ENCODE measurements at regions not wholly inside any gene's neighbourhood (a gene's known extent, or its start where the extent isn't known, plus 50 kb on each side); places are given as distances from the start of the nearest gene placed in this dataset.
"Not testable (repeated sequence)": the region's sequence is repeated elsewhere in the genome, so short reads cannot be mapped to it uniquely, and the experiment has no call there.

DNA sequence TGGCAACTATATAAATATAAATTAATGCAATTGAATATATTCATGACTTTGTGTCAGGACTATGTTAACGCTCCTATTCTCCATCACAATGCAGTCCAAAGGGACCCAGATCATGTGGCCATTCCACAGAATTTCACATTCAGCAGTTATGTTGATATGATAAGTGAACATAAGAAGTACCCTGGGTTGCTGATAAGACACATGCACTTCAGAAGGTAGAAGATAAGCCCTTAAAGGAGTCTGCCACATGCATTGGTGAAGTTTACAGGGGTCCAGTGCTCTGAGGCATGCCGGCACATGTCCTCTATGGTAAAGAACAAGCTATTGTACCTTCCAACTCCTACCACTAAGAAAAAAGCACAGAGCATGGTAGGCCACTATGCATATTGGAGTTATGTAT is 76.4 kb downstream of the PHAX start:
- DNase-seq (ENCODE audit: low read depth in 2 of 2), result no peak

DNA sequence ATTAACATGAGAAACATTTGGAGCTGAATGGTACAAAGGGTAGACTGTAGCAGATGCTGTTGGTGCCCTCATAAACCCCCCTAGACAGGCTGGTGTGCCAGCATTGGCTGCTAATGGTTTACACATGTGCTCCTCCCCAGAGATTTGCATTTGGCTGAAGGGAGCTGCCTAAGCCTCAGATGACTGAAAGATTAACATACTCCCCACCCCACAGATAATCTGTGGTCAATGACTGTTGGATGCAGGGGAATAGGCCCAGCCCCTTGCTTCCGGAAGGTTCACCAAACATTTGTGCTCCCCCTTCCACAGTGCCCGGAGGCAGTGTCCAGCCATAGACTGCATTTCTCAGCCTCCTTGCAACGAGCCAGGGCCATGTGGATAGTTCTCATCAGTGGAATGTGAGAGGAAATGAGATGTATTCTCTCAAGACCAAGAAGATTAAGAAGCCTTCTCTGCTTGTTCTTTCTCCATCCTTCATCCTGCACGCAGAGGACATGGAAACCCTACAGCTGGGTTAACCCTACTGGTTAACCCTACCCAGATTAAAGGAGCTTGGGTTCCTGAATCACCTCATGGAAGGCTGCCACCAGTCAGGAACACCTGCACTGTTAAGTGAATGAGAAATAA is 79.6 kb downstream of the PHAX start:
- no peak for DNase-seq (ENCODE audit: low read depth in 2 of 2)

DNA sequence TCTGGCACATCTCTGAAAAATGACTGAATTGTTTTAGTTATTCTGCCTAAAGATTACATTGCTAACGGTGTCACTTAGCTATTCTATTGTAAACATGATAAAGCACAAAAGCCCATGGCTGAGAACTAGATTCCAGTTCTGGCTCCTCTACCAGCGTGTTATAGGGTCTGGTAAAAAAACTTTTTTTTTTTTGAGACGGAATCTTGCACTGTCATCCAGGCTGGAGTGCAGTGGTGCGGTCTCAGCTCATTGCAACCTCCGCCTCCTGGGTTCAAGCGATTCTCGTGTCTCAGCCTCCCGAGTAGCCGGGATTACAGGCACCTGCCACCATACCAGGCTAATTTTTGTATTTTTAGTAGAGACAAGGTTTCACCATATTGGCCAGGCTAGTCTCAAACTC is 80.6 kb downstream of the PHAX start:
- DNase-seq (ENCODE audit: low read depth in 2 of 2), result not testable (repeated sequence)

DNA sequence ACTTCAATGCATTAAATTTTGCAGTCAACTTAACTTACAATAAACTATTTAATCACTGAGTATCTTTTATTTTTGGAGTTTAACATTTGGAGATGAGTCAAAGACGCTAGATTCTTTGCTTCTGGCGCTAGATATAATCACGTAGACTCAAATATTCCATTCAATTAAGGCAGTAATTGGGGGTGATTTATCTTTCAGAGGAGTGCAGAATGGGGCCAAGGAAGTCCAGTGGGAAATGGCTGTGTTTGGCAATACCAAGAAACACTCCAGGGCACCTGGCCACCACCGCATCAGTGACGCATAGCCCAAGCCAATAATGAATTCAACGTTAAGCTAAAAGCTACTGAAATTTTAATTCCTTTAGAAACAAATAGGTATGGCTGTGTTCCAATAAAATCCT is 81.2 kb downstream of the PHAX start:
- DNase-seq (ENCODE audit: low read depth in 2 of 2), result no peak

DNA sequence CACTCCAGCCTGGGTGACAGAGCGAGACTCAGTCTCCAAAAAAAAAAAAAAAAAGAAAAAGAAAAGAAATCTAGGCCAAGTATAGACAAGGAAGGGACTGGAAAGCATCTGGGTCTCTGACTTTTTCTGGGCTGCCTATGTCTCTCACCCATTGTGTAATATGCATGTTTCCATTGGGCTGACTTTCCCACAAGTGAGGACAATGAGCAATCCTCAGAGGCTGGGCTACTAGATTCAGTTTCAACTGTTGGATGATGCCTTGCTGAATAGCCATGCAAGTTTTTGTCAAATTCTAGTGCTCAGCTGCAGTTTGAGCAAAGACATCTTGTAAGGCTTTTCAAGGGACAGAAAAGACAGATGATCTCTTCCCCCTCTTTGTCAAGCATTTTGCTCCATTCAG is 82.1 kb downstream of the PHAX start:
- DNase-seq (ENCODE audit: low read depth in 2 of 2), result no peak

DNA sequence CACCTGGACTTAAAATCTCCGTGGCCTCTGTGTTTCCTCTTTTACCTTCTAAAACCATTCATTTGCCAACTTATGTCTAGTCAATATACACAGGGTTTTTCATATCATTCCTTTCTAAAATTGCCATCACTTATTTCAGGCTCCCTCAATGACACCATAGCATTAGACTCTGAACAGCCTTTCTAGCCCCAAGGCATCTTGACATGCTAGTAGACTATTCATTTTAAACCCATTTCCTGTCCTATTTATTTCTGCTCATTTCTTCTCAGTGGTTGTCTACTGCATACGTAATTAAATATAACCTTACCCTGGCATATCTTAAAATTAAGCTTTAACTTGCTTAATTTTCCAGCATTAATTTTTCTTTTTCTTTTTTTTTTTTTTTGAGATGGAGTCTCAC is 83.2 kb downstream of the PHAX start:
- no peak for DNase-seq (ENCODE audit: low read depth in 2 of 2)

DNA sequence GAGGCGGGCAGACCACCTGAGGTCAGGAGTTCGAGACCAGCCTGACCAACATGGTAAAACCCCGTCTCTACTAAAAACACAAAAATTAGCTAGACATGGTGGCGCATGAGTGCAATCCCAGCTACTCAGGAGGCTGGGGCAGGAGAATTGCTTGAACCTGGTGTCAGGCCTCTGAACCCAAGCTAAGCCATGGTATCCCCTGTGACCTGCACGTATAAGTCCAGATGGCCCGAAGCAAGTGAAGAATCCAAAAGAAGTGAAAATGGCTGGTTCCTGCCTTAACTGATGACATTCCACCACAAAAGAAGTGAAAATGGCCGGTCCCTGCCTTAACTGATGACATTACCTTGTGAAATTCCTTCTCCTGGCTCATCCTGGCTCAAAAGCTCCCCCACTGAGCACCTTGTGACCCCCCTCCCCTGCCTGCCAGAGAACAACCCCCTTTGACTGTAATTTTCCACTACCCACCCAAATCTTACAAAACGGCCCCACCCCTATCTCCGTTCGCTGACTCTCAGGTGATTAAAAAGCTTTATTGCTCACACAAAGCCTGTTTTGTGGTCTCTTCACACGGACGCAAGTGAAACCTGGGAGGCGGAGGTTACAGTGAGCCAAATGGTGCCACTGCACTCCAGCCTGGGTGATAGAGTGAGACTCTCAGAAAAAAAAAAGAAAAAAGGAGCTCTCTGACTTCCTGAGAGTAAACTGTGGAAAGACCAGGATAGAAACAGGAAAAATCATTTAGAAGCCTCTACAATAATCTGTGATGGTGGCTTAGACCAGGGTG is 84.1 kb downstream of the PHAX start:
- peak; percentile 37 to 46 for DNase-seq (ENCODE audit: low read depth in 2 of 2)

DNA sequence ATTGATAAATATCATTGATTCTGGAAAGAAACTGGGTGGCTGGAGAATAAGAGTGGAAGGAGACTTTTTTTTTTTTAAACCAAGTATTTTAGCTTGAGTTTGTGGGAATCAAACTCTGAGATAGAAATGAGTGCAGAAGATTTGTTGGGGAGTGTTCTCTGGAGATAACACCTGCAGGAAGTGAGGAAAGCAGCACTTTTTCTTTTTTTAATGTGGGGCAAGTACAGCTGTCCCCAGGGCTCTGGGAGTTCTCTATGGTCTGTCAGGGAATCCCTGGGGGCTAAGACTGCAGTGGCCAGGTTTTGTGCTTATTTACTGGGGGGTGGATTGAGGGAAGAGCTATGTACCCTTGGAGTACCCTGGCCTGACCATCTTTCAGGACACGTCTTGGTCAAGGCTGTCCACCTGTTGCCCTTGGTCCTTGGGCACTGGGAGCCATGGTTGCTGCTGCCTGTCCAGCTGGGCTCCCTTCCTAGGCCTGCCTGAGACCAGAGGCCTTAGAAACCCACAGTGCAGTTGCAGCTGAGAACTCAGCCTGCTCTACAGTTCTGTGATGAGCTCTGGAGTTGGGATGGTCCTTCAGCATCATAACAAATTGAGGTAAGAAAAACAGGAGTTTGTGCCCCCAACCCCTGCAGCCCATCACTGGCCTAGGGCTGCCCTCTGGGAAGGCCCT is 85.8 kb downstream of the PHAX start:
- no peak for DNase-seq (ENCODE audit: low read depth in 2 of 2)

DNA sequence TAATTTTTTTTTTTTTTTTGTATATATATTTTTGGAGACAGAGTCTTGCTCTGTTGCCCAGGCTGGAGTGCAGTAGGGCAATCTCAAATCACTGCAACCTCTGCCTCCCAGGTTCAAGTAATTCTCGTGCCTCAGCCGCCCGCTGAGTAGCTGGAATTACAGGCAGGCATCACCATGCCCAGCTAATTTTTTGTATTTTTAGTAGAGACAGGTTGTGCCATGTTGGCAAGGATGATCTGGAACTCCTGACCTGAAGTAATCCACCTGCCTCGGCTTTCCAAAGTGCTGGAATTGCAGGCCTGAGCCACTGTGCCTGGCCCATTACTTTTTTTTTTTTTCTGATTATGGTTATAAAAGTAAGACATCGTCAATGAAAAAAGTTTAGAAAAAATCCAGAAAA is 84.0 kb upstream of the LMNB1 start:
- no peak for DNase-seq (ENCODE audit: low read depth in 2 of 2)

DNA sequence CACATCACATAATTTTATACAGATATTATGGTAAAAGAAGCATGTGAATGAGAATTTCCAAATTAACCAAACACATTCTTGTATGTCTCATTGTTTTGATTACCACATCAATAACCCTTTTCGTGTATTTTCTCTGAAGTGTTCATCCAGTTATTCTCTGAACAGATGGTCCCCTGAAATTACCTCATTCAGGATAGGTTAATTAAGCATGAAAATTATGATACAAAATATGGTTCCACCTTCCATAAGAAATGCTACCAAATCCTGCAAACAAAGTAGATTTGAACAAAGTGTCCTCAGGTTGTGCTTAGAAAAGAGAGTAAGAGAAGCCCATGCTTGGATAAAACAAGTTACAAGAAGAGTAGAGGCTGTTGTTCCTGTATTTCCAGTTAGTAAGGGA is 83.1 kb upstream of the LMNB1 start:
- no peak for DNase-seq (ENCODE audit: low read depth in 2 of 2)

DNA sequence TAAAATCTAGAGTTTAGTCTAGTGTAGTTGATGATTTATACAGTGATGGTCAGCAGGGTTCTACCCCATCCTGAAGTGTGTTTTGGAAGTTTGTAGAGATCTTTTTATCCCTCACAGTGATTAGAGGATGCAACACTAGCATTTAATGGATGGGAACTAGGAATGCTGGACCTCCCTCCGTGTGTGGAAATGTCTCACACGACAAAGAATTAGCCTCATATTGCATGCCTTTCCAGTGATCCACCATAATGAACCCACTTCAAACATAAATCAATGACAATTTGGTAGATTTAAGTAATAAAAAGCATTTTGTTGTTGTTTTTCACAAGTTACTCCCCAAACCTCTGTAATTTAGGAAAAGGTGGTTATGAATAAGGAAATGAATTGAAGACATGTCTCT is 82.5 kb upstream of the LMNB1 start:
- DNase-seq (ENCODE audit: low read depth in 2 of 2), result no peak

DNA sequence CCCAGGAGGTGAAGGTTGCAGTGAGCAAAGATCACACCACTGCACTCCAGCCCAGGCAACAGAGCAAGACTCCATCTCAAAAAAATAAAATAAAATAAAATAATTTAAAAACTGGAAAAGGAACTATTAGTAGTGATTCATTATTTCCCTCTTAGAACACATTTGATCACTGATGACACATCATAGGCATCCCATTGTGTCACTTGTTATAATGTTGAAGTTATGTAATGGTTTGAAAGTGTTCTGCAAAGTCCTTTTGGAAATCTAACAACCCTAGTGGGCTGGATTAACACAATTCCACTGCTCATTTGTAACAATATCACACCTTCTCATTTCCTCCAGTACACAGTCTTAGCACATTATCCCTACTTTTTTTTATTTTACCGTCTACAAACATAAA is 81.8 kb upstream of the LMNB1 start:
- DNase-seq (ENCODE audit: low read depth in 2 of 2), result no peak

DNA sequence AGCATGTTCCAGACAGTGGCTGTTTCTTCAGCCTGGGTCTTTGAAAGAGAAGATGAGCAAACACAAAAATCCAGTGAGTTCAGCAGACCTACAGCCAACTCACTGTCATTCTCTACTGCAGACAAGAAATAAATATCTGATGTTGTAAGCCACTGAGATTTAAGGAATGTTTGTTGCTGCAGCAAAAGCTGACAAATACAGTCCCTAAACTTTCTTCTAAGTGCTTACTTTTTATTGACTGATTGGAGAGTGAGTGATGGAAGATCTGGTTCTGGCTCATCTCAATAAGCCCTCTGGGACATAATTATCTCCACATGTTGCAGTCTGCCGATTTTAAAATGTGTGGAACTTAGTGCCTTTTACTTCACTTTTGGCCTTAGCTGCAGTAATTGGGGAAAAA is 69.9 kb upstream of the LMNB1 start:
- no peak for DNase-seq (ENCODE audit: low read depth in 2 of 2)

DNA sequence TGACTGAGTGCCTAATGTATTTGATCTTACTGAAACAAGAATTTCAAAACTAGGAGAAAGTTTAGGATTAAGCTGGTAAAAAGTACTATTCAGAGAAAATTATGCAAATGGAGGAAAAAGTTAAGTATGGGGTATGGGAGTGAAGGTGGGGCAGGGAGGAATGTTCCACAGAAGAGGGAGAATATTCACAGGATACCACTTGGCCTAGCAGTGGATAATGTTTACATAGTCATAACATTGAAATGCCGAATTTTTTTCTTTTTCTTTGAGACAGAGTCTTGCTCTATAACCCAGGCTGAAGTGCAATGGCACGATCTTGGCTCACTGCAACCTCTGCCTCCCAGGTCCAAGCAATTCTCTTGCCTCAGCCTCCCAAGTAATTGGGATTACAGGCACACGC is 61.2 kb upstream of the LMNB1 start:
- DNase-seq (ENCODE audit: low read depth in 2 of 2), result no peak

DNA sequence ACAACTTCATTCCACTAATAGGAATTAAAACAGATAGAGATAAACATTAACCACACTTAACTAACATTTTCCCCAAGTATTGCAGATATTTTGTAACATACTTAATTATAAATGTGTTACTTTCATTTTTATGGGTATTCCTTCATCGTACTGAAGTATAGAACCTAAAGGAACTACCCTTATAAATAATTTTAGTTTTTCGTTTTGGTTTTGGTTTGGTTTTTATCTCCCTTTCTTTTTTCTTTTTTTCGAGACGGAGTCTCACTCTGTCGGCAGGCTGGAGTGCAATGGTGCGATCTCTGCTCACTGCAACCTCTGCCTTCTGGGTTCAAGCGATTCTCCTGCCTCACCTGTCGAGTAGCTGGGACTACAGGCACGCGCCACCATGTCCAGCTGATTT is 60.1 kb upstream of the LMNB1 start:
- DNase-seq (ENCODE audit: low read depth in 2 of 2), result no peak

DNA sequence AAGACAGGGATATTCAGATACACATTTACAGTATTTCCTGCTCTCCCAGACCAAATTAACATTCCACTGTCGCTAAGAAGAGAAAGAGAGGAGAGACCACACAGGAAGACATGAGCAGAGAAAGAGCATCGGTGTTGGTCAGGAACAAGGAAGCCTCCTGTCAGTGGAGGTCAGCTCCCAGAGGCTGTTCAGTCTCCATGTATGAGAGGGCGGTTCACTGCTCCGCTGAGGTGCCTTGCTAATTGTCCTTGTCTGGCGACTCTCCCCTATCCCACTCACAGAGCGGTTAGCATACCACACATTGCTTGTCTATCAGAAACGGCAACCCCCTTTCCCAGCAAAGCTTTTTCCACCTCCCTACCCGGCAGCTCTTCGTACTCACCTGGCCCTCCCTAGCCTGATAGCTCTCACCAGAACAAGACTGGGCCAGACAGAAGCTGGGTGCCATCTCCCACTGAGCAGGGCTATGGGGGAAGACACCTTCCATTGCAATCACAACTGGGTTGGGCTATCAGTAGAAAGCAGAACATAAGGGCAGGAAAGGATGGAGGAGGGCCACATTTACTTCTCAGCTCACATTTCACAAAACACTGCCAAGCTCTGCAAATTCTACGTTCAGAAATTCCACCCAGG is 58.6 kb upstream of the LMNB1 start:
- DNase-seq (ENCODE audit: low read depth in 2 of 2), result no peak

DNA sequence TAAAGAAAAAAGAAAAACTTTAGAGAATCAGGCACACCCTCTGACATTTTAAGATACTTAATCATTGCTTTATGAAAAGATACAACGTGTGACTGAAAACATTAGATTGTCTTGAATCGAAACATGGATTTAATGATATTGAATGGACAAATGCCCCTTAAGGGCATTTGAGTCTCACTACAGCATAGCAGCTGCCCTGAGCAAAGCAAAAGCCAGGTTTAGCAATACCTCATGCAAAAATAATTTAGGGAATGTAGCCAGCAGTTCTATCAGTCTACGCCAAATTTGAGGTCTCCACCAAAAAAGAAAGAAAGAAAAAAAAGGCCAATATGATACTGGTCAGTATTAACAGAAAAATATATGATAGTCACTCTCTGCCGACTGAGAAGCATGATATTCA is 56.6 kb upstream of the LMNB1 start:
- no peak for DNase-seq (ENCODE audit: low read depth in 2 of 2)

DNA sequence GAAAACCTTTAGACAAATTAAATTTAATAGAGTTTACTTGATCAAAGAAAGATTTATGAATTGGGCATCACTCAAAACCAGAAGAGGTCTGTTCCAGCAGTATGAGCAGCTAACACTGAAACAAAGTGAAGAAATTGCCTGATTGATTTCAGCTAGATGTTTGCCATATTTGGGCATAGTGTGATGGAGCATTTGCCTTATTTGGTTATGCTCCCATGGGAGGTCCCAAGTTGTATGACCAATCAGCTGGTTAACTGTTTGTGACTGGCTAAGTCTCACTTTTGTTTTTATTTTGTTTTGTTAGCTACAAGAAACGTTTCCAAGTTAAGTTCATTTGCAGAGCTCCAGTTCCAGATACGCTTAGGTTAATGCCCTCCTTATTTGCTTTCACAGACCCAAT is 53.3 kb upstream of the LMNB1 start:
- DNase-seq (ENCODE audit: low read depth in 2 of 2), result no peak

All from stimulated activated CD4-positive, alpha-beta T cell treated with anti-CD3 and anti-CD28 coated beads, Interleukin-1b, Interleukin-23, amount 100 ng/mL, for 4 hours (primary cell).